ENCODE measurements at regions not wholly inside any gene's neighbourhood (a gene's known extent, or its start where the extent isn't known, plus 50 kb on each side); places are given as distances from the start of the nearest gene placed in this dataset.
"Not testable (repeated sequence)": the region's sequence is repeated elsewhere in the genome, so short reads cannot be mapped to it uniquely, and the experiment has no call there.

DNA sequence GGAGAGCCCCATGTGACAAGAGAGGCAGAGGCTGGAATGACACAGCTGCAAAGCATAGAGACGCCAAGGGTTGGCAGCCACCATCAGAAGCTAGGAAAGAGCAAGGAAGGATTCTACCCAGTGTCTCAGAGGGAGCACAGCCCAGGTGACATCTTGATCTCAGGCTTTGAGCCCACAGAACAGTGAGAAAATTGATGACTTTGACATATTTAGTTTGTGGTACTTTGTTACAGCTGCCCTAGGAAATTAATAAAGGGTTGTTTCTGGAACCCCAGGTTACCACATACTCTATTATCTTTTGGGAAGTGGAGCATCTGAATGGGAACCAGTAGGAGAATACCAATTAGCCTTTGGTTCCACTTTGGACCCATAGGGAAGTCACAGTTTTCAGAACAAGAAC lies 231.7 kb downstream of the ZNF621 start:
- DNase-seq (ENCODE audit: low read depth in 1 of 2, low spot score in 1 of 2): no peak
- H3K27ac ChIP-seq (replicated peaks): no peak overlapping the region
- H3K4me3 ChIP-seq (replicated peaks; ENCODE audit: insufficient read depth, low read length): no peak overlapping the region
- TF ChIP-seq SPI1 (IDR thresholded peaks at IDR 0.05; ENCODE audit: borderline replicate concordance, low read depth) (no peak), GABPA (IDR thresholded peaks at IDR 0.05; ENCODE audit: low read depth) (no peak), POLR2AphosphoS5 (IDR thresholded peaks at IDR 0.05; ENCODE audit: low read depth) (no peak)
- TF ChIP-seq, protein P1, sequence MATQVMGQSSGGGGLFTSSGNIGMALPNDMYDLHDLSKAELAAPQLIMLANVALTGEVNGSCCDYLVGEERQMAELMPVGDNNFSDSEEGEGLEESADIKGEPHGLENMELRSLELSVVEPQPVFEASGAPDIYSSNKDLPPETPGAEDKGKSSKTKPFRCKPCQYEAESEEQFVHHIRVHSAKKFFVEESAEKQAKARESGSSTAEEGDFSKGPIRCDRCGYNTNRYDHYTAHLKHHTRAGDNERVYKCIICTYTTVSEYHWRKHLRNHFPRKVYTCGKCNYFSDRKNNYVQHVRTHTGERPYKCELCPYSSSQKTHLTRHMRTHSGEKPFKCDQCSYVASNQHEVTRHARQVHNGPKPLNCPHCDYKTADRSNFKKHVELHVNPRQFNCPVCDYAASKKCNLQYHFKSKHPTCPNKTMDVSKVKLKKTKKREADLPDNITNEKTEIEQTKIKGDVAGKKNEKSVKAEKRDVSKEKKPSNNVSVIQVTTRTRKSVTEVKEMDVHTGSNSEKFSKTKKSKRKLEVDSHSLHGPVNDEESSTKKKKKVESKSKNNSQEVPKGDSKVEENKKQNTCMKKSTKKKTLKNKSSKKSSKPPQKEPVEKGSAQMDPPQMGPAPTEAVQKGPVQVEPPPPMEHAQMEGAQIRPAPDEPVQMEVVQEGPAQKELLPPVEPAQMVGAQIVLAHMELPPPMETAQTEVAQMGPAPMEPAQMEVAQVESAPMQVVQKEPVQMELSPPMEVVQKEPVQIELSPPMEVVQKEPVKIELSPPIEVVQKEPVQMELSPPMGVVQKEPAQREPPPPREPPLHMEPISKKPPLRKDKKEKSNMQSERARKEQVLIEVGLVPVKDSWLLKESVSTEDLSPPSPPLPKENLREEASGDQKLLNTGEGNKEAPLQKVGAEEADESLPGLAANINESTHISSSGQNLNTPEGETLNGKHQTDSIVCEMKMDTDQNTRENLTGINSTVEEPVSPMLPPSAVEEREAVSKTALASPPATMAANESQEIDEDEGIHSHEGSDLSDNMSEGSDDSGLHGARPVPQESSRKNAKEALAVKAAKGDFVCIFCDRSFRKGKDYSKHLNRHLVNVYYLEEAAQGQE (IDR thresholded peaks at IDR 0.05; ENCODE audit: insufficient replicate concordance, low read depth): no peak
- TF ChIP-seq, protein P2, sequence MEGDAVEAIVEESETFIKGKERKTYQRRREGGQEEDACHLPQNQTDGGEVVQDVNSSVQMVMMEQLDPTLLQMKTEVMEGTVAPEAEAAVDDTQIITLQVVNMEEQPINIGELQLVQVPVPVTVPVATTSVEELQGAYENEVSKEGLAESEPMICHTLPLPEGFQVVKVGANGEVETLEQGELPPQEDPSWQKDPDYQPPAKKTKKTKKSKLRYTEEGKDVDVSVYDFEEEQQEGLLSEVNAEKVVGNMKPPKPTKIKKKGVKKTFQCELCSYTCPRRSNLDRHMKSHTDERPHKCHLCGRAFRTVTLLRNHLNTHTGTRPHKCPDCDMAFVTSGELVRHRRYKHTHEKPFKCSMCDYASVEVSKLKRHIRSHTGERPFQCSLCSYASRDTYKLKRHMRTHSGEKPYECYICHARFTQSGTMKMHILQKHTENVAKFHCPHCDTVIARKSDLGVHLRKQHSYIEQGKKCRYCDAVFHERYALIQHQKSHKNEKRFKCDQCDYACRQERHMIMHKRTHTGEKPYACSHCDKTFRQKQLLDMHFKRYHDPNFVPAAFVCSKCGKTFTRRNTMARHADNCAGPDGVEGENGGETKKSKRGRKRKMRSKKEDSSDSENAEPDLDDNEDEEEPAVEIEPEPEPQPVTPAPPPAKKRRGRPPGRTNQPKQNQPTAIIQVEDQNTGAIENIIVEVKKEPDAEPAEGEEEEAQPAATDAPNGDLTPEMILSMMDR (IDR thresholded peaks at IDR 0.05; ENCODE audit: insufficient read depth, low read length): no peak
- H3K27me3 ChIP-seq (ENCODE audit: insufficient read depth, poor library complexity, severe bottlenecking): no peaks in the 10 kb centered on the region

DNA sequence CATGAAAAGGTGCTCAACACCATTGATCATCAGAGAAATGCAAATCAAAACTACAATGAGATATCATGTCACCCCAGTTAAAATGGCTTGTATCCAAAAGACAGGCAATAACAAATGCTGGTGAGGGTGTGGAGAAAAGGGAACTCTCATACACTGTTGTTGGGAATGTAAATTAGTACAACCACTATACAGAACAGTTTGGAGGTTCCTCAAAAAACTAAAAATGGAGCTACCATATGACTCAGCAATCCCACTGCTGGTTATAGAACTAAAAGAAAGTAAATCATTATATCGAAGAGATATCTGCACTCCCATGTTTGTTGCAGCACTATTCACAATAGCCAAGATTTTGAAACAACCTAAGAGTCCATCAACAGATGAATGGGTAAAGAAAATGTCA lies 238.0 kb downstream of the ZNF621 start:
- H3K27ac ChIP-seq (replicated peaks); H3K27me3 ChIP-seq (ENCODE audit: insufficient read depth, poor library complexity, severe bottlenecking); DNase-seq (ENCODE audit: low read depth in 1 of 2, low spot score in 1 of 2); H3K4me3 ChIP-seq (replicated peaks; ENCODE audit: insufficient read depth, low read length): not testable (repeated sequence)
- TF ChIP-seq SPI1 (IDR thresholded peaks at IDR 0.05; ENCODE audit: borderline replicate concordance, low read depth): peak; percentile 44; the same call in 1 of the 2 replicates

DNA sequence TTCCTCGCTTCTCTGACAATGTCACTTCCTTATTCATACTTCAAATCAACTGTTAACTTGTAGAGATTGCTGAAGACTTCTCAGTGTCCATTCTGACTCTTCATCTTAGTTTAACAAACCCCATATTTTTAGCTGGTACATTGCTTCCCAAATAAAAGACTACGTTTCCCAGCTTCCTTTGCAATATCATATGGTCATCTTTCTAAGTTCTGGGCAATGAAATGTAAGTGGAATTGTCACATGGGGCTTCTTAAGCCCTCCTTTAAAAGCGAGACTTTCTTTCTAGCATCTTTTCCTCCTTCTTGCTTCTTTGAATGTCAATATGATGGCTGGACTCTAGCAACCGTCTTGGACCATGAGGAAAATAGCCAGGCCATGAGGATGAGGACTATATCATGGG lies 239.0 kb downstream of the ZNF621 start:
- TF ChIP-seq, protein P1 (IDR thresholded peaks at IDR 0.05; ENCODE audit: insufficient replicate concordance, low read depth): no peak
- 0 out of 2 replicates have a peak, but pooled peaks have one; percentile 11 for TF ChIP-seq SPI1 (IDR thresholded peaks at IDR 0.05; ENCODE audit: borderline replicate concordance, low read depth)
- Histone ChIP-seq H3K27me3 (ENCODE audit: insufficient read depth, poor library complexity, severe bottlenecking) (no peaks in the 10 kb centered on the region), H3K4me3 (replicated peaks; ENCODE audit: insufficient read depth, low read length) (no peak overlapping the region), H3K27ac (replicated peaks) (no peak overlapping the region)
- DNase-seq (ENCODE audit: low read depth in 1 of 2, low spot score in 1 of 2): no peak

DNA sequence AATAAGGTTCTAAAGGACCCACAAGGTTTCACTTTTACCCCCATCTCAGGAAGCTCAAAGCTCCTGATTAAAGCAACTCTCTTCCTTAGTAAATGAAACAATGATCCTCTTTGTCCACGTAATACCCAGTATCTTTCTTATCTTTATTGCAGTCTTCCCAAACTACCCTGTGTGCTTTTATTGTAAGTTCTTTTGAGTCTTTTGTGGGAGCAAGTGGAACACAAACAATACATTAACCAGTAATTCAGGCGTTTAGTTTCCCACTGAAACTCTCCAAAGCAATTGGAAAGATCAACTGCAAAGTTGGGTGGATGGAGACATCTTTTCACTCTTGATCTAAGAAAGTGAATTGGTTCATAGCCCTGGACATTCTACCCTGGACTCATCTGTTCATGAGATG lies 240.0 kb downstream of the ZNF621 start:
- TF ChIP-seq SPI1 (IDR thresholded peaks at IDR 0.05; ENCODE audit: borderline replicate concordance, low read depth) (no peak), GABPA (IDR thresholded peaks at IDR 0.05; ENCODE audit: low read depth) (no peak), POLR2AphosphoS5 (IDR thresholded peaks at IDR 0.05; ENCODE audit: low read depth) (no peak)
- TF ChIP-seq, protein P2 (IDR thresholded peaks at IDR 0.05; ENCODE audit: insufficient read depth, low read length): no peak
- TF ChIP-seq, protein P1 (IDR thresholded peaks at IDR 0.05; ENCODE audit: insufficient replicate concordance, low read depth): no peak

More for the DNA sequence above, 240.0 kb downstream of the ZNF621 start:
- no peak overlapping the region for H3K4me3 ChIP-seq (replicated peaks; ENCODE audit: insufficient read depth, low read length)
- no peak overlapping the region for H3K27ac ChIP-seq (replicated peaks)
- no peak for DNase-seq (ENCODE audit: low read depth in 1 of 2, low spot score in 1 of 2)
- H3K27me3 ChIP-seq (ENCODE audit: insufficient read depth, poor library complexity, severe bottlenecking): no peaks in the 10 kb centered on the region
